M059J (cell line): ENCODE measurements at regions not wholly inside any gene's neighbourhood (a gene's known extent, or its start where the extent isn't known, plus 50 kb on each side); places are given as distances from the start of the nearest gene placed in this dataset.

ENCODE experiments used
- DNase-seq: peaks from one replicate; pipeline ENCODE4 v3.0.0-alpha.2; 2012; ENCODE audit warnings: low read depth

GRCh38 chr14:65186951-65187350 is 84.6 kb upstream of the MAX start:
- no peak for DNase-seq

- no peak for DNase-seq
These were observed 85.2 kb upstream of the MAX start for GRCh38 chr14:65187421-65188049.

- DNase-seq: no peak
These were observed 88.0 kb upstream of the MAX start for GRCh38 chr14:65190312-65190711.

GRCh38 chr14:65191716-65192115 is 89.4 kb upstream of the MAX start:
- DNase-seq: no peak

GRCh38 chr14:65192686-65193085 is 90.4 kb upstream of the MAX start:
- no peak for DNase-seq

- no peak for DNase-seq
These were observed 91.7 kb upstream of the MAX start for GRCh38 chr14:65193916-65194590.

- DNase-seq: no peak
These were observed 92.9 kb upstream of the MAX start for GRCh38 chr14:65195042-65195719.

GRCh38 chr14:65198346-65198745 is 96.0 kb upstream of the MAX start:
- DNase-seq: no peak

GRCh38 chr14:65200454-65200853 is 98.1 kb upstream of the MAX start:
- peak; percentile 33 for DNase-seq

GRCh38 chr14:65203574-65203973 is 101.3 kb upstream of the MAX start:
- DNase-seq: no peak

- DNase-seq: no peak
These were observed 101.7 kb upstream of the MAX start for GRCh38 chr14:65204056-65204455.

- DNase-seq: no peak
These were observed 103.7 kb upstream of the MAX start for GRCh38 chr14:65206078-65206447.

GRCh38 chr14:65206448-65207096 is 104.3 kb upstream of the MAX start:
- DNase-seq: peak; percentile 84

- DNase-seq: no peak
These were observed 106.2 kb upstream of the MAX start for GRCh38 chr14:65208548-65208947.

GRCh38 chr14:65210118-65210821 is 108.0 kb upstream of the MAX start:
- peak; percentile 82 for DNase-seq

- DNase-seq: no peak
These were observed 108.5 kb upstream of the MAX start for GRCh38 chr14:65210822-65211182.

GRCh38 chr14:65211341-65211987 is 109.1 kb upstream of the MAX start:
- peak; percentile 79 for DNase-seq

- DNase-seq: no peak
These were observed 111.0 kb upstream of the MAX start for GRCh38 chr14:65213316-65213715.

- no peak for DNase-seq
These were observed 112.4 kb upstream of the MAX start for GRCh38 chr14:65214741-65215140.

GRCh38 chr14:65219353-65219752 is 117.0 kb upstream of the MAX start:
- no peak for DNase-seq

- DNase-seq: peak; percentile 65
These were observed 120.1 kb upstream of the MAX start for GRCh38 chr14:65222440-65222858.

- DNase-seq: no peak
These were observed 121.3 kb upstream of the MAX start for GRCh38 chr14:65223636-65224035.
